GM23248 (cell line): ENCODE measurements at regions not wholly inside any gene's neighbourhood (a gene's known extent, or its start where the extent isn't known, plus 50 kb on each side); places are given as distances from the start of the nearest gene placed in this dataset.

Experiments
- EZH2 ChIP-seq: fragments of 200-600 bp; sonication (generic); IDR thresholded peaks from 2 replicates; pipeline ENCODE4 v1.6.1; 2018; ENCODE audit warnings: antibody characterized with exemption, mild to moderate bottlenecking; ENCODE audit not compliant: insufficient read depth, poor library complexity, severe bottlenecking
- EZH2phosphoT487 ChIP-seq: fragments of 200-600 bp; sonication (generic); IDR thresholded peaks from 2 replicates; pipeline ENCODE4 v1.6.1; 2018; ENCODE audit warnings: antibody characterized with exemption, moderate library complexity, mild to moderate bottlenecking, low read depth; ENCODE audit not compliant: insufficient read depth

DNA sequence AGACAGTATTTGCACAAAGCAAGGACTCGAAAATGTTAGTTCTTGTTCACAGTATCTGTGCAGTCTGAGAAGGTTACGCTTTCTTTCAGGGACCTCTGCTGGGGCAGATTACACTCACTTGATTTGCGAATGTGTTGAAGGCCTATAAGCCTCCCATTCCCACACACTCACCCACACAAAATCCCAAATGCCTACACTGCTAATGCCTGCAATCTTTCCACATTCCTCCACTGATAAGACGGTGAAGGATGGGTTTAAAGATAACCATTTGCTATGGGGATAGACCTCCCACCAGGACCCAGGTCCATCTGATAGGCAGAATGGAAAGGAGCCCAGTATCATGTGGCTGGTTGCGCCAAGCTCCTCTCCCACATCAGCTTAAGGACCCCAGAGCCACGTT, 394.9 kb upstream of the SALL1 start:
- TF ChIP-seq EZH2phosphoT487 (no peak), EZH2 (no peak)
